ENCODE measurements at regions not wholly inside any gene's neighbourhood (a gene's known extent, or its start where the extent isn't known, plus 50 kb on each side); places are given as distances from the start of the nearest gene placed in this dataset.

DNA sequence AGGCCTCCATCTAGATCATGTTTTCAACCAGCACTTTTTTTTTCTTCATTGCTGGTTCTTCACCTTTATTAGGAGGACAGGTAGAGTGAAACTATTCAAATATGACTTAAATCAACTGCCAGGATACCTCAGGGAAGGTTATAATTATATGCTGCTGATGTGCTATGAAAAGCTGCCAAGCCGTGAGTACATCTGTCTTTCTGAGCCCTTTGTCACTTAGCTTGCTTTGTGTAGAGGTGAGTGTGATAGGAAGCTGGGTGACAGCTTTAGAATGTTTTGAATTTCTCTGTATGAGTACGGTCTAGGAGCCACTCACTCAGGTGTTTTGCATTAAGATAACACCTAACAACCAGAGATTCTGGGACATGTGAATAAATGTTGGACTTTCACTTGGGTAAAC is 365.2 kb downstream of the OTUD1 start:
- POLR2A ChIA-PET, result no interaction called here
- H3K9me3 ChIP-seq (ENCODE audit: control extremely low read depth in 1 of 5, control insufficient read depth in 4 of 5, insufficient read depth in 2 of 5, low read depth in 1 of 5, low read length in 4 of 5), result no peaks in the 10 kb centered on the region
- no peak overlapping the region for H3K4me3 ChIP-seq (ENCODE audit: control insufficient read depth in 1 of 7, extremely low read depth in 1 of 7, insufficient read depth in 4 of 7, low read depth in 2 of 7, low read length in 6 of 7)
- no peaks in the 10 kb centered on the region for H3K4me1 ChIP-seq (ENCODE audit: control extremely low read depth in 1 of 4, control insufficient read depth in 4 of 4, insufficient read depth in 4 of 4, low read length in 3 of 4)
- WGBS (ENCODE audit: insufficient coverage), result 100% methylated on average over 1 of the region's 2 CpGs
- H3K27me3 ChIP-seq (replicated peaks in 2 of 5; ENCODE audit: control insufficient read depth in 4 of 5, insufficient read depth in 5 of 5, low read length in 4 of 5), result no peaks in the 10 kb centered on the region
- H3K36me3 ChIP-seq (ENCODE audit: control insufficient read depth in 4 of 4, insufficient read depth in 4 of 4, low read length in 3 of 4), result no peaks in the 10 kb centered on the region
- no peak for DNase-seq
- no peak overlapping the region for H3K27ac ChIP-seq (ENCODE audit: insufficient read depth in 1 of 2, low read depth in 1 of 2, low read length in 2 of 2, poor library complexity in 1 of 2, severe bottlenecking in 2 of 2)
- CTCF ChIA-PET, result no interaction called here

- no peaks in the 10 kb centered on the region for H3K27me3 ChIP-seq (replicated peaks in 2 of 5; ENCODE audit: control insufficient read depth in 4 of 5, insufficient read depth in 5 of 5, low read length in 4 of 5)
- 100% methylated on average over 2 of the region's 3 CpGs for WGBS (ENCODE audit: insufficient coverage)
Observed at GRCh38 chr10:23813687-23814086, 374.8 kb downstream of the OTUD1 start.

GRCh38 chr10:23818484-23818883 is 379.6 kb downstream of the OTUD1 start:
- Histone ChIP-seq H3K9me3 (ENCODE audit: control extremely low read depth in 1 of 5, control insufficient read depth in 4 of 5, insufficient read depth in 2 of 5, low read depth in 1 of 5, low read length in 4 of 5) (no peaks in the 10 kb centered on the region), H3K4me1 (ENCODE audit: control extremely low read depth in 1 of 4, control insufficient read depth in 4 of 4, insufficient read depth in 4 of 4, low read length in 3 of 4) (peaks cover 0 to 3% (median 0%) of the 10 kb centered on the region in 4 experiments), H3K27ac (ENCODE audit: insufficient read depth in 1 of 2, low read depth in 1 of 2, low read length in 2 of 2, poor library complexity in 1 of 2, severe bottlenecking in 2 of 2) (no peak overlapping the region), H3K36me3 (ENCODE audit: control insufficient read depth in 4 of 4, insufficient read depth in 4 of 4, low read length in 3 of 4) (no peaks in the 10 kb centered on the region), H3K27me3 (replicated peaks in 2 of 5; ENCODE audit: control insufficient read depth in 4 of 5, insufficient read depth in 5 of 5, low read length in 4 of 5) (no peaks in the 10 kb centered on the region), H3K4me3 (ENCODE audit: control insufficient read depth in 1 of 7, extremely low read depth in 1 of 7, insufficient read depth in 4 of 7, low read depth in 2 of 7, low read length in 6 of 7) (no peak overlapping the region)
- ChIA-PET POLR2A (no interaction called here), CTCF (no interaction called here)
- WGBS (ENCODE audit: insufficient coverage), result 82% methylated on average over 3 of the region's 3 CpGs
- DNase-seq, result no peak

More at GRCh38 chr10:23813687-23814086, 374.8 kb downstream of the OTUD1 start:
- ChIA-PET CTCF (interaction anchor here (0.8 kb wide), 1 partner anchor 31 kb away, joined by 3 read pairs; no protein-coding TSS in a partner anchor), POLR2A (no interaction called here)
- Histone ChIP-seq H3K4me1 (ENCODE audit: control extremely low read depth in 1 of 4, control insufficient read depth in 4 of 4, insufficient read depth in 4 of 4, low read length in 3 of 4) (peaks cover 0 to 3% (median 0%) of the 10 kb centered on the region in 4 experiments), H3K4me3 (ENCODE audit: control insufficient read depth in 1 of 7, extremely low read depth in 1 of 7, insufficient read depth in 4 of 7, low read depth in 2 of 7, low read length in 6 of 7) (no peak overlapping the region), H3K36me3 (ENCODE audit: control insufficient read depth in 4 of 4, insufficient read depth in 4 of 4, low read length in 3 of 4) (no peaks in the 10 kb centered on the region), H3K27ac (ENCODE audit: insufficient read depth in 1 of 2, low read depth in 1 of 2, low read length in 2 of 2, poor library complexity in 1 of 2, severe bottlenecking in 2 of 2) (no peak overlapping the region), H3K9me3 (ENCODE audit: control extremely low read depth in 1 of 5, control insufficient read depth in 4 of 5, insufficient read depth in 2 of 5, low read depth in 1 of 5, low read length in 4 of 5) (no peaks in the 10 kb centered on the region)
- no peak for DNase-seq

- H3K4me3 ChIP-seq (ENCODE audit: control insufficient read depth in 1 of 7, extremely low read depth in 1 of 7, insufficient read depth in 4 of 7, low read depth in 2 of 7, low read length in 6 of 7), result no peak overlapping the region
- DNase-seq, result no peak
- no peaks in the 10 kb centered on the region for H3K27me3 ChIP-seq (replicated peaks in 2 of 5; ENCODE audit: control insufficient read depth in 4 of 5, insufficient read depth in 5 of 5, low read length in 4 of 5)
- WGBS (ENCODE audit: insufficient coverage), result 100% methylated on average over 1 of the region's 3 CpGs
- no peaks in the 10 kb centered on the region for H3K36me3 ChIP-seq (ENCODE audit: control insufficient read depth in 4 of 4, insufficient read depth in 4 of 4, low read length in 3 of 4)
- H3K27ac ChIP-seq (ENCODE audit: insufficient read depth in 1 of 2, low read depth in 1 of 2, low read length in 2 of 2, poor library complexity in 1 of 2, severe bottlenecking in 2 of 2), result no peak overlapping the region
- POLR2A ChIA-PET, result no interaction called here
- peaks cover 0 to 3% (median 0%) of the 10 kb centered on the region in 4 experiments for H3K4me1 ChIP-seq (ENCODE audit: control extremely low read depth in 1 of 4, control insufficient read depth in 4 of 4, insufficient read depth in 4 of 4, low read length in 3 of 4)
- CTCF ChIA-PET, result no interaction called here
- H3K9me3 ChIP-seq (ENCODE audit: control extremely low read depth in 1 of 5, control insufficient read depth in 4 of 5, insufficient read depth in 2 of 5, low read depth in 1 of 5, low read length in 4 of 5), result no peaks in the 10 kb centered on the region
Observed at GRCh38 chr10:23820792-23821191, 381.9 kb downstream of the OTUD1 start.

DNA sequence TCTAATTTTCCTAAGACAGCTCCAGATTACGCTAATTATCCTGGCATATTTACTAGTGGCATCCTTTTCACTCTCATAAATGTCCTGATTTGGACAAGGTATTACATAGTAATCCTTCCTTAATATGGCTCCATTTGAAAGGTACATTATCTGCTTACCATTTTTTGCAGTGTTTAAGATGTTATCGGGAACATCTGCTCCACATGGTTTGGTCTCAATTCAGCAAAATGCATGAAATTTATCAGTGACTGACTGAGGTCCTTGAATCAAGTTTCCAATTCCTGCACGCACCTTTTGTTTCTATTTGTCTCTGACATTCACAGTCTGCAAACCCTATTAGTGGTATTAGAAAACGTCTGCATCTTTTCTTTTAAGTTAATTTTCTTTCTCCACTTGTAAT is 384.1 kb upstream of the KIAA1217 start:
- CTCF ChIA-PET, result no interaction called here
- no peak overlapping the region for H3K27ac ChIP-seq (ENCODE audit: insufficient read depth in 1 of 2, low read depth in 1 of 2, low read length in 2 of 2, poor library complexity in 1 of 2, severe bottlenecking in 2 of 2)
- no peaks in the 10 kb centered on the region for H3K4me1 ChIP-seq (ENCODE audit: control extremely low read depth in 1 of 4, control insufficient read depth in 4 of 4, insufficient read depth in 4 of 4, low read length in 3 of 4)
- WGBS (ENCODE audit: insufficient coverage), result 100% methylated on average over 1 of the region's 4 CpGs
- DNase-seq, result no peak
- POLR2A ChIA-PET, result no interaction called here
- no peaks in the 10 kb centered on the region for H3K36me3 ChIP-seq (ENCODE audit: control insufficient read depth in 4 of 4, insufficient read depth in 4 of 4, low read length in 3 of 4)
- no peaks in the 10 kb centered on the region for H3K27me3 ChIP-seq (replicated peaks in 2 of 5; ENCODE audit: control insufficient read depth in 4 of 5, insufficient read depth in 5 of 5, low read length in 4 of 5)
- H3K9me3 ChIP-seq (ENCODE audit: control extremely low read depth in 1 of 5, control insufficient read depth in 4 of 5, insufficient read depth in 2 of 5, low read depth in 1 of 5, low read length in 4 of 5), result peaks cover 0 to 2% (median 0%) of the 10 kb centered on the region in 5 experiments
- H3K4me3 ChIP-seq (ENCODE audit: control insufficient read depth in 1 of 7, extremely low read depth in 1 of 7, insufficient read depth in 4 of 7, low read depth in 2 of 7, low read length in 6 of 7), result no peak overlapping the region

DNA sequence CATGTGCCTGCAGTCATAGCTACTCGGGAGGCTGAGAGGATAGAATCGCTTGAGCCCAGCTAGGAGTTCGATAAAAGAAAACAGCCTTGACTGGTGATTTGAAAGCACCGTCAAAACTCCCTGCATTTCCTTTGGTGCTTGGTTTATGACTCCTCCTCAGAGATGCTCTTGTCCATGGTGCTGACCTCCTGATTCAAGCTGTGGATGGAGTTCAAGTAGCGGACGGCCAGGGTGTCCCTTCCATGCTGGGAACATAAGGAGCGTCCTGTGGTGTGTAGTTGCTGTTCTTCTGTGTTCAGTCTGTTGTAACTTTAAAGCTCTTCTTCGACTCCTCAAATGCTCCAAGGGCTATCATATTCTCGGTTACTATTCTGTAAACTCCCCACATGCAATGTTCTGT is 382.5 kb upstream of the KIAA1217 start:
- 42% methylated on average over 9 of the region's 9 CpGs for WGBS (ENCODE audit: insufficient coverage)
- Histone ChIP-seq H3K4me1 (ENCODE audit: control extremely low read depth in 1 of 4, control insufficient read depth in 4 of 4, insufficient read depth in 4 of 4, low read length in 3 of 4) (no peaks in the 10 kb centered on the region), H3K27ac (ENCODE audit: insufficient read depth in 1 of 2, low read depth in 1 of 2, low read length in 2 of 2, poor library complexity in 1 of 2, severe bottlenecking in 2 of 2) (no peak overlapping the region), H3K36me3 (ENCODE audit: control insufficient read depth in 4 of 4, insufficient read depth in 4 of 4, low read length in 3 of 4) (no peaks in the 10 kb centered on the region), H3K9me3 (ENCODE audit: control extremely low read depth in 1 of 5, control insufficient read depth in 4 of 5, insufficient read depth in 2 of 5, low read depth in 1 of 5, low read length in 4 of 5) (peaks cover 0 to 2% (median 0%) of the 10 kb centered on the region in 5 experiments), H3K4me3 (ENCODE audit: control insufficient read depth in 1 of 7, extremely low read depth in 1 of 7, insufficient read depth in 4 of 7, low read depth in 2 of 7, low read length in 6 of 7) (no peak overlapping the region), H3K27me3 (replicated peaks in 2 of 5; ENCODE audit: control insufficient read depth in 4 of 5, insufficient read depth in 5 of 5, low read length in 4 of 5) (no peaks in the 10 kb centered on the region)
- DNase-seq, result peak; percentile 21 to 58 (median 56)
- ChIA-PET CTCF (no interaction called here), POLR2A (no interaction called here)

GRCh38 chr10:23829556-23829955 is 379.4 kb upstream of the KIAA1217 start:
- H3K27ac ChIP-seq (ENCODE audit: insufficient read depth in 1 of 2, low read depth in 1 of 2, low read length in 2 of 2, poor library complexity in 1 of 2, severe bottlenecking in 2 of 2), result no peak overlapping the region

More at GRCh38 chr10:23829556-23829955, 379.4 kb upstream of the KIAA1217 start:
- Histone ChIP-seq H3K36me3 (ENCODE audit: control insufficient read depth in 4 of 4, insufficient read depth in 4 of 4, low read length in 3 of 4) (no peaks in the 10 kb centered on the region), H3K4me1 (ENCODE audit: control extremely low read depth in 1 of 4, control insufficient read depth in 4 of 4, insufficient read depth in 4 of 4, low read length in 3 of 4) (no peaks in the 10 kb centered on the region), H3K9me3 (ENCODE audit: control extremely low read depth in 1 of 5, control insufficient read depth in 4 of 5, insufficient read depth in 2 of 5, low read depth in 1 of 5, low read length in 4 of 5) (peaks cover 0 to 2% (median 0%) of the 10 kb centered on the region in 5 experiments), H3K27me3 (replicated peaks in 2 of 5; ENCODE audit: control insufficient read depth in 4 of 5, insufficient read depth in 5 of 5, low read length in 4 of 5) (no peaks in the 10 kb centered on the region), H3K4me3 (ENCODE audit: control insufficient read depth in 1 of 7, extremely low read depth in 1 of 7, insufficient read depth in 4 of 7, low read depth in 2 of 7, low read length in 6 of 7) (no peak overlapping the region)
- ChIA-PET POLR2A (no interaction called here), CTCF (no interaction called here)
- WGBS (ENCODE audit: insufficient coverage), result 100% methylated on average over 1 of the region's 2 CpGs
- DNase-seq, result no peak
